PC-3 (cell line): ENCODE measurements at regions not wholly inside any gene's neighbourhood (a gene's known extent, or its start where the extent isn't known, plus 50 kb on each side); places are given as distances from the start of the nearest gene placed in this dataset.

Source experiments
- ATAC-seq: fragments of 200-7000 bp; cut with Tn5 transposase; 2 replicates; pipeline ENCODE4 v1.9.1; 2020; ENCODE audit warnings: mild to moderate bottlenecking, moderate library complexity
- BruUV-seq: library from RNA; stranded (reverse); fragments of 400-500 nt; replicated peaks from 2 replicates; lab custom pipeline; 2021; lab: Mats Ljungman, UMichigan
- CTCF ChIA-PET: fragments of 300-600 bp; sonication (Branson Sonifier 250); formaldehyde crosslinking; loops from one replicate; lab custom pipeline; 2022; ENCODE audit warnings: antibody characterized with exemption; lab: Charles Lee
- POLR2A ChIA-PET: fragments of 300-600 bp; sonication (Branson Sonifier 250); formaldehyde crosslinking; loops from one replicate; lab custom pipeline; 2022; ENCODE audit warnings: antibody characterized with exemption; ENCODE audit not compliant: unreplicated experiment; lab: Charles Lee
- DNase-seq: peaks from one replicate; pipeline ENCODE4 v3.0.0-alpha.2; 2015
- H2AFZ ChIP-seq: fragments of 300-600 bp; sonication (generic); 2 replicates; pipeline ENCODE4 v1.6.0; 2016; ENCODE audit warnings: antibody characterized with exemption, low read length
- H3F3A ChIP-seq: fragments of 300-600 bp; sonication (generic); one replicate; pipeline ENCODE4 v1.6.0; 2017; ENCODE audit warnings: antibody characterized with exemption, low read length, control low read depth, mild to moderate bottlenecking; ENCODE audit not compliant: unreplicated experiment
- H3K27ac ChIP-seq: fragments of 300-600 bp; sonication (generic); 2 replicates; pipeline ENCODE4 v1.5.1; 2016; ENCODE audit warnings: mild to moderate bottlenecking, low read length
- H3K27me3 ChIP-seq: fragments of 300-600 bp; sonication (generic); 2 replicates; pipeline ENCODE4 v1.6.1; 2016; ENCODE audit warnings: low read length, mixed read lengths
- H3K36me3 ChIP-seq: fragments of 300-600 bp; sonication (generic); 2 replicates; pipeline ENCODE4 v1.6.1; 2016; ENCODE audit warnings: low read depth, mixed run types, low read length, mixed read lengths
- H3K4me1 ChIP-seq: fragments of 300-600 bp; sonication (generic); 2 replicates; pipeline ENCODE4 v1.5.1; 2016; ENCODE audit warnings: low read length; ENCODE audit not compliant: insufficient read depth
- H3K4me2 ChIP-seq: fragments of 300-600 bp; sonication (generic); 2 replicates; pipeline ENCODE4 v1.6.0; 2016; ENCODE audit warnings: low read length
- H3K4me3 ChIP-seq: fragments of 300-600 bp; sonication (generic); 2 replicates; pipeline ENCODE4 v1.5.1; 2016; ENCODE audit warnings: mild to moderate bottlenecking, low read length, mixed read lengths
- H3K79me2 ChIP-seq: fragments of 300-600 bp; sonication (generic); 2 replicates; pipeline ENCODE4 v1.6.1; 2017; ENCODE audit warnings: low read length, mixed read lengths
- H3K9ac ChIP-seq: fragments of 300-600 bp; sonication (generic); 2 replicates; pipeline ENCODE4 v1.6.0; 2016; ENCODE audit warnings: mild to moderate bottlenecking, low read length
- H3K9me2 ChIP-seq: fragments of 300-600 bp; sonication (generic); replicated peaks from 2 replicates; pipeline ENCODE4 v1.6.1; 2016; ENCODE audit warnings: mixed run types, low read length, mixed read lengths
- H3K9me3 ChIP-seq: fragments of 300-600 bp; sonication (generic); 2 replicates; pipeline ENCODE4 v1.6.1; 2016; ENCODE audit warnings: low read length, mixed read lengths
- H4K20me1 ChIP-seq: fragments of 300-600 bp; sonication (generic); 2 replicates; pipeline ENCODE4 v1.6.1; 2016; ENCODE audit warnings: low read length, mixed read lengths
- EZH2 ChIP-seq: fragments of 300-600 bp; sonication (generic); IDR thresholded peaks from one replicate; pipeline ENCODE4 v1.6.1; 2017; ENCODE audit warnings: antibody characterized with exemption, mild to moderate bottlenecking, low read length; ENCODE audit not compliant: unreplicated experiment
- EZH2phosphoT487 ChIP-seq: fragments of 300-600 bp; sonication (generic); IDR thresholded peaks from 2 replicates; pipeline ENCODE4 v1.6.1; 2018; ENCODE audit warnings: mild to moderate bottlenecking, antibody characterized with exemption, low read length, borderline replicate concordance
- intact Hi-C: fragments of 100-400 bp; cut with micrococcal nuclease; formaldehyde crosslinking; loops from 2 replicates; pipeline ENCODE4 v1.9.0; 2023
- TF ChIP-seq, protein P1 (sequence below): fragments of 300-600 bp; sonication (generic); conservative IDR thresholded peaks from 2 replicates; pipeline ENCODE4 v1.5.1; 2017; ENCODE audit warnings: antibody characterized with exemption, low read depth, mild to moderate bottlenecking, low read length

GRCh38 chr13:34124666-34125306, 306.8 kb downstream of the RFC3 start:
- ATAC-seq (peak; percentile 84), DNase-seq (peak; percentile 87)
- Histone ChIP-seq H3K36me3 (no peaks in the 10 kb centered on the region), H4K20me1 (no peaks in the 10 kb centered on the region), H3K9ac (peak overlapping the region; percentile 51), H3K4me3 (no peak overlapping the region), H3K4me2 (peak overlapping the region; percentile 52), H3K9me2 (no peaks in the 10 kb centered on the region; the same call in 1 of the 2 replicates), H3F3A (no peaks in the 10 kb centered on the region), H3K79me2 (no peaks in the 10 kb centered on the region), H2AFZ (no peak overlapping the region), H3K9me3 (no peaks in the 10 kb centered on the region), H3K4me1 (peaks cover 45% of the 10 kb centered on the region), H3K27me3 (no peaks in the 10 kb centered on the region), H3K27ac (peak overlapping the region; percentile 85)
- CTCF ChIA-PET = no interaction called here
- POLR2A ChIA-PET = no interaction called here
- intact Hi-C loops = loop anchor here (2.0 kb wide), 2 partner anchors 32 to 76 kb away; no protein-coding TSS in a partner anchor
- BruUV-seq = no TSS peak
- no peak for TF ChIP-seq EZH2phosphoT487
- TF ChIP-seq EZH2 = no peak
- TF ChIP-seq, protein P1, sequence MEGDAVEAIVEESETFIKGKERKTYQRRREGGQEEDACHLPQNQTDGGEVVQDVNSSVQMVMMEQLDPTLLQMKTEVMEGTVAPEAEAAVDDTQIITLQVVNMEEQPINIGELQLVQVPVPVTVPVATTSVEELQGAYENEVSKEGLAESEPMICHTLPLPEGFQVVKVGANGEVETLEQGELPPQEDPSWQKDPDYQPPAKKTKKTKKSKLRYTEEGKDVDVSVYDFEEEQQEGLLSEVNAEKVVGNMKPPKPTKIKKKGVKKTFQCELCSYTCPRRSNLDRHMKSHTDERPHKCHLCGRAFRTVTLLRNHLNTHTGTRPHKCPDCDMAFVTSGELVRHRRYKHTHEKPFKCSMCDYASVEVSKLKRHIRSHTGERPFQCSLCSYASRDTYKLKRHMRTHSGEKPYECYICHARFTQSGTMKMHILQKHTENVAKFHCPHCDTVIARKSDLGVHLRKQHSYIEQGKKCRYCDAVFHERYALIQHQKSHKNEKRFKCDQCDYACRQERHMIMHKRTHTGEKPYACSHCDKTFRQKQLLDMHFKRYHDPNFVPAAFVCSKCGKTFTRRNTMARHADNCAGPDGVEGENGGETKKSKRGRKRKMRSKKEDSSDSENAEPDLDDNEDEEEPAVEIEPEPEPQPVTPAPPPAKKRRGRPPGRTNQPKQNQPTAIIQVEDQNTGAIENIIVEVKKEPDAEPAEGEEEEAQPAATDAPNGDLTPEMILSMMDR = no peak

- no peaks in the 10 kb centered on the region for H3K79me2 ChIP-seq
- TF ChIP-seq, protein P1 = no peak
- TF ChIP-seq EZH2 (no peak), EZH2phosphoT487 (no peak)
- no peak overlapping the region for H3K4me2 ChIP-seq
- H3K36me3 ChIP-seq = no peaks in the 10 kb centered on the region
- no peaks in the 10 kb centered on the region; the same call in 1 of the 2 replicates for H3K9me2 ChIP-seq
- no peaks in the 10 kb centered on the region for H3K27me3 ChIP-seq
- CTCF ChIA-PET = no interaction called here
- no peak overlapping the region for H3K27ac ChIP-seq
- H3K9ac ChIP-seq = no peak overlapping the region
- DNase-seq (no peak), ATAC-seq (no peak)
- H3K4me1 ChIP-seq = peaks cover 46% of the 10 kb centered on the region
- no peaks in the 10 kb centered on the region for H3K9me3 ChIP-seq
- no peak overlapping the region for H3K4me3 ChIP-seq
- H4K20me1 ChIP-seq = no peaks in the 10 kb centered on the region
- H2AFZ ChIP-seq = no peak overlapping the region
- intact Hi-C loops = no loop called here
- no peaks in the 10 kb centered on the region for H3F3A ChIP-seq
- POLR2A ChIA-PET = no interaction called here
- no TSS peak for BruUV-seq
Measured at GRCh38 chr13:34127523-34127922, 309.6 kb downstream of the RFC3 start.

DNA sequence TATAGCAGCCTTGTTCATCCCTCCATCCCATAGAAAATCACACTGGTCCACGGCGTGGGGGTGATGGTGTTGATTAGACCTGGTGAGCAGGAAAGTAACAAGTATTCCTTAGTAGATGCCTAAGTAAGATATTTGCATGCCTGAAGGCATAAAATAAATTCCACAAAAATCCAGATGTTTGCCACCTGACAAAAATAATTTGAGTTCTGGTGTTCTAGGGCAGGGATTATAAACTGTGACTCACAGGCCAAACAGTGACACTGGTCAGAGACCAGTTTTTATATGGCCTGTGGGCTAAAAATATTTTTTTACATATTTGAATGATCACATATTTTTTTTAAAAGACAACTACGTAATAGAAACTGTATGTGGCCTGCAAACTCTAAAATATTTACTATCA, 310.7 kb downstream of the RFC3 start:
- intact Hi-C loops = no loop called here
- POLR2A ChIA-PET = no interaction called here
- ATAC-seq = peak; percentile 20

More for the DNA sequence above, 310.7 kb downstream of the RFC3 start:
- H3F3A ChIP-seq = no peaks in the 10 kb centered on the region
- peak overlapping the region; percentile 51; the same call in 1 of the 2 replicates for H3K4me2 ChIP-seq
- H3K36me3 ChIP-seq = no peaks in the 10 kb centered on the region
- DNase-seq = peak; percentile 68
- no peak overlapping the region for H2AFZ ChIP-seq
- H3K4me1 ChIP-seq = peaks cover 41% of the 10 kb centered on the region
- no TSS peak for BruUV-seq
- H3K27ac ChIP-seq = peak overlapping the region; percentile 85
- CTCF ChIA-PET = no interaction called here
- H3K9ac ChIP-seq = no peak overlapping the region
- H3K9me2 ChIP-seq = no peaks in the 10 kb centered on the region; the same call in 1 of the 2 replicates
- no peaks in the 10 kb centered on the region for H3K79me2 ChIP-seq
- H3K4me3 ChIP-seq = no peak overlapping the region
- H3K27me3 ChIP-seq = no peaks in the 10 kb centered on the region
- no peak for TF ChIP-seq EZH2phosphoT487
- no peak for TF ChIP-seq EZH2
- TF ChIP-seq, protein P1 = no peak
- H3K9me3 ChIP-seq = no peaks in the 10 kb centered on the region
- no peaks in the 10 kb centered on the region for H4K20me1 ChIP-seq
